Smooth muscle cell (in vitro differentiated cells): ENCODE measurements at regions not wholly inside any gene's neighbourhood (a gene's known extent, or its start where the extent isn't known, plus 50 kb on each side); places are given as distances from the start of the nearest gene placed in this dataset.

Source experiments
- DNase-seq: peaks from one replicate; lab custom pipeline; 2025; ENCODE audit not compliant: unreplicated experiment; lab: John Stamatoyannopoulos, UW
- H2AFZ ChIP-seq: fragments of 200-600 bp; sonication (generic); 2 replicates; pipeline ENCODE4 v1.6.0; 2016; ENCODE audit warnings: antibody characterized with exemption, low read depth, mild to moderate bottlenecking
- H3F3A ChIP-seq: fragments of 200-600 bp; sonication (generic); 2 replicates; pipeline ENCODE4 v1.6.0; 2017; ENCODE audit warnings: antibody characterized with exemption, low read depth
- H3K27ac ChIP-seq: fragments of 200-600 bp; sonication (generic); 2 replicates; pipeline ENCODE4 v1.5.1; 2016; ENCODE audit warnings: low read depth, mild to moderate bottlenecking
- H3K27me3 ChIP-seq: fragments of 200-600 bp; sonication (generic); 2 replicates; pipeline ENCODE4 v1.6.1; 2016; ENCODE audit warnings: low read depth, mild to moderate bottlenecking
- H3K36me3 ChIP-seq: fragments of 200-600 bp; sonication (generic); 2 replicates; pipeline ENCODE4 v1.5.1; 2016; ENCODE audit warnings: low read depth
- H3K4me1 ChIP-seq: fragments of 200-600 bp; sonication (generic); 2 replicates; pipeline ENCODE4 v1.5.1; 2016; ENCODE audit warnings: low read depth
- H3K4me2 ChIP-seq: fragments of 200-600 bp; sonication (generic); 2 replicates; pipeline ENCODE4 v1.6.0; 2016; ENCODE audit warnings: mild to moderate bottlenecking
- H3K4me3 ChIP-seq: fragments of 200-600 bp; sonication (generic); 2 replicates; pipeline ENCODE4 v1.5.1; 2016; ENCODE audit warnings: mild to moderate bottlenecking
- H3K79me2 ChIP-seq: fragments of 200-600 bp; sonication (generic); 2 replicates; pipeline ENCODE4 v1.6.0; 2016; ENCODE audit warnings: low read depth, mild to moderate bottlenecking
- H3K9ac ChIP-seq: fragments of 200-600 bp; sonication (generic); 2 replicates; pipeline ENCODE4 v1.6.0; 2016; ENCODE audit warnings: low read depth
- H3K9me3 ChIP-seq: fragments of 200-600 bp; sonication (generic); replicated peaks from 2 replicates; pipeline ENCODE4 v1.5.1; 2016; ENCODE audit warnings: low read depth
- H4K20me1 ChIP-seq: fragments of 200-600 bp; sonication (generic); 2 replicates; pipeline ENCODE4 v1.6.0; 2016; ENCODE audit warnings: low read depth
- WGBS: methylation state at CpG from one replicate; pipeline ENCODE4 v1.1.7; 2016; ENCODE audit warnings: low lambda C conversion rate; 5-methylcytosine and 5-hydroxymethylcytosine counted together
- TF ChIP-seq, protein P1 (sequence below): fragments of 200-600 bp; sonication (generic); IDR thresholded peaks from 2 replicates; pipeline ENCODE4 v1.5.1; 2017; ENCODE audit warnings: borderline replicate concordance, mild to moderate bottlenecking, antibody characterized with exemption; ENCODE audit not compliant: insufficient read depth, poor library complexity, severe bottlenecking

GRCh38 chr4:108360754-108361445 lies 192.2 kb upstream of the LEF1 start:
- no peaks in the 10 kb centered on the region for H3K9me3 ChIP-seq
- H3K9ac ChIP-seq: peak overlapping the region; percentile 54
- H3K4me2 ChIP-seq: peak overlapping the region; percentile 75
- H4K20me1 ChIP-seq: no peaks in the 10 kb centered on the region
- H3K4me3 ChIP-seq: peak overlapping the region; percentile 7
- H2AFZ ChIP-seq: no peak overlapping the region
- WGBS: under 1% methylated on average over 12 of the region's 12 CpGs
- TF ChIP-seq, protein P1, sequence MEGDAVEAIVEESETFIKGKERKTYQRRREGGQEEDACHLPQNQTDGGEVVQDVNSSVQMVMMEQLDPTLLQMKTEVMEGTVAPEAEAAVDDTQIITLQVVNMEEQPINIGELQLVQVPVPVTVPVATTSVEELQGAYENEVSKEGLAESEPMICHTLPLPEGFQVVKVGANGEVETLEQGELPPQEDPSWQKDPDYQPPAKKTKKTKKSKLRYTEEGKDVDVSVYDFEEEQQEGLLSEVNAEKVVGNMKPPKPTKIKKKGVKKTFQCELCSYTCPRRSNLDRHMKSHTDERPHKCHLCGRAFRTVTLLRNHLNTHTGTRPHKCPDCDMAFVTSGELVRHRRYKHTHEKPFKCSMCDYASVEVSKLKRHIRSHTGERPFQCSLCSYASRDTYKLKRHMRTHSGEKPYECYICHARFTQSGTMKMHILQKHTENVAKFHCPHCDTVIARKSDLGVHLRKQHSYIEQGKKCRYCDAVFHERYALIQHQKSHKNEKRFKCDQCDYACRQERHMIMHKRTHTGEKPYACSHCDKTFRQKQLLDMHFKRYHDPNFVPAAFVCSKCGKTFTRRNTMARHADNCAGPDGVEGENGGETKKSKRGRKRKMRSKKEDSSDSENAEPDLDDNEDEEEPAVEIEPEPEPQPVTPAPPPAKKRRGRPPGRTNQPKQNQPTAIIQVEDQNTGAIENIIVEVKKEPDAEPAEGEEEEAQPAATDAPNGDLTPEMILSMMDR: no peak
- H3K36me3 ChIP-seq: no peaks in the 10 kb centered on the region
- peaks cover 1% of the 10 kb centered on the region for H3K4me1 ChIP-seq
- H3K79me2 ChIP-seq: no peaks in the 10 kb centered on the region
- no peak for DNase-seq
- H3K27ac ChIP-seq: peak overlapping the region; percentile 91
- peaks cover 28% of the 10 kb centered on the region for H3F3A ChIP-seq
- no peaks in the 10 kb centered on the region for H3K27me3 ChIP-seq

DNA sequence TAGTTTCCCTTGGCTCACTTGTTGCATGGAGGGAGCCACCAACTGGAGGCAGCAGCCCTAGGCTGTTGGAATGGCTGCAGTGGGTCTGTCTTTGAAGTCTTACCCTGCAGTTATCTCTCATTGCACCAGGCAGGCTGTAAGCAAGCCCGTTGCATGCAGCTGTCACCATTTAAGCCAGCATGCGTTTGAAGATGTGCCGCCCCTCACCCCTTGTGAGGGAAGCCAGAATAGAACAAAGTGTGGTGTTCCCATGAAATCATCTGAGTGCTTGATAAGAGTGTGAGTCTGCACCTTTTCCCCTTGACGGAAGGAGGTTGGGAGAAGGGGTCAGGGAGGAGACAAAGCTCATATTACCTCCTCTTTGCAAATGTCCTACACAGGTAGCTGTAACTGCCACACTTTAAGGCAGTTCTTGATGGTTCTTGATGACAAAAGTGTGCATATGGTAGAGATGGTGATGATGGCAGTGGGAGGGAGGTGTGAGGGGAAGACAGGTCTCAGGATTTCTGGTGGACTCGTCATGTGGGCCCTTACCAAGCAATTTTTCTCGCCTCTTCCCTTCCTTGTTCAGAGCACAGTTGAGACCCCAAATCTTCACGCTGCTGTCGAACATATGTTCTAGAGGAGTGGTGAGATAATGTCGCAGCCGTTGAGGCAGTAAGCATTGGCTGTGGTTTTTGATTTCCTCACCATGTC lies 191.4 kb upstream of the LEF1 start:
- no peaks in the 10 kb centered on the region for H3K27me3 ChIP-seq
- no peaks in the 10 kb centered on the region for H3K9me3 ChIP-seq
- H3K79me2 ChIP-seq: no peaks in the 10 kb centered on the region
- TF ChIP-seq, protein P1: no peak
- WGBS: 14% methylated on average over 10 of the region's 10 CpGs
- no peak overlapping the region for H3K4me3 ChIP-seq
- H3K27ac ChIP-seq: peak overlapping the region; percentile 91
- H3K9ac ChIP-seq: peak overlapping the region; percentile 54
- peaks cover 28% of the 10 kb centered on the region for H3F3A ChIP-seq
- peak overlapping the region; percentile 75 for H3K4me2 ChIP-seq
- no peak for DNase-seq
- H3K4me1 ChIP-seq: peaks cover 9% of the 10 kb centered on the region
- H3K36me3 ChIP-seq: no peaks in the 10 kb centered on the region
- H2AFZ ChIP-seq: no peak overlapping the region
- no peaks in the 10 kb centered on the region for H4K20me1 ChIP-seq

- TF ChIP-seq, protein P1: no peak
- H3F3A ChIP-seq: peaks cover 28% of the 10 kb centered on the region
- 83% methylated on average over 5 of the region's 5 CpGs for WGBS
- peak overlapping the region; percentile 75 for H3K4me2 ChIP-seq
- no peaks in the 10 kb centered on the region for H3K36me3 ChIP-seq
- H3K27me3 ChIP-seq: no peaks in the 10 kb centered on the region
- H3K27ac ChIP-seq: peak overlapping the region; percentile 91
- H2AFZ ChIP-seq: no peak overlapping the region
- H3K9ac ChIP-seq: no peak overlapping the region
- no peaks in the 10 kb centered on the region for H3K79me2 ChIP-seq
- no peak for DNase-seq
- no peaks in the 10 kb centered on the region for H3K9me3 ChIP-seq
- H4K20me1 ChIP-seq: no peaks in the 10 kb centered on the region
- peaks cover 9% of the 10 kb centered on the region for H3K4me1 ChIP-seq
- no peak overlapping the region for H3K4me3 ChIP-seq
These were observed 190.6 kb upstream of the LEF1 start for GRCh38 chr4:108359130-108359985.
